NAMALWA (cell line): ENCODE measurements at regions not wholly inside any gene's neighbourhood (a gene's known extent, or its start where the extent isn't known, plus 50 kb on each side); places are given as distances from the start of the nearest gene placed in this dataset.

Experiments used
- DNase-seq: peaks from one replicate; pipeline ENCODE4 v3.0.0-alpha.2; 2015; ENCODE audit warnings: low spot score

- no peak for DNase-seq
Observed at GRCh38 chr7:136807598-136807997, 60.9 kb upstream of the CHRM2 start.

GRCh38 chr7:136803028-136803427 is 65.4 kb upstream of the CHRM2 start:
- DNase-seq: no peak

- no peak for DNase-seq
Observed at GRCh38 chr7:136783934-136784333, 84.5 kb upstream of the CHRM2 start.

DNA sequence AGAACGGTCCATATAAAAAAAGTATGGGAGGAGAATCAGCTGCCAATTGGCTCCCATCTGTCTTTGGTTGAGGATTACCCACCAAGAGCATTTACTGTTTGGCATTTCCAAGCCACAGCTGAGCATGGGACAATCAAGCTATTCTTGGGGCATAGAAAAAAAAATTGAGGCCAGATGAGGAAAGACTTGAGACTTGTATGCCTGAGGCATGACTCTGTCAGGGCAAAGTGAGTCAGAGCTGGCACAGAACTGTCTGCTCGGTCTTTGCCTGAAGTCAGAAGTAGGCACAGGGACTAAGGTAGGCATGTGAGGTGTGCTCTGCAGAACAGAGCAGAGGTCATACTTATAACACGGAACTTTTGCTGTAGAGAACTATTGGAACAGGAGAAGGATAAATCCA is 126.5 kb upstream of the CHRM2 start:
- DNase-seq: no peak

DNA sequence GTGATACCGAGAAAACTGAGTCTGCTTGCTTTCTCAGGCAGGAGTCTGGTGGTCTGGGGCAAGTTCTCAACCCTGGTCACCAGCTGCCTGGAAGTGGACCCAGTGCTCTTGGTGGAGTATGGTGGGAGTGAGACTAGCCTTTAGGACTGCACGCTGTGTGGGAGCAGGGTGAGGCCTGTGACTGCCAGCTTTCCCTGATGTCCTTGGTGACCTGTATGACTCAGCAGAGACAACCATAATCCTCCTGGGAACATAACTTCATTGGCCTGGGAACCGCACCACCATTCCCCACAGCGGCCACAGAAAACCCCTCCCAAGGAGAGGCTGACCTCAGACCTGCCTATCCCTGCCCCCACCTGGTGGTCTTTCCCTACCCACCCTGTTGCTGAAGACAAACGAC is 139.5 kb upstream of the CHRM2 start:
- no peak for DNase-seq

DNA sequence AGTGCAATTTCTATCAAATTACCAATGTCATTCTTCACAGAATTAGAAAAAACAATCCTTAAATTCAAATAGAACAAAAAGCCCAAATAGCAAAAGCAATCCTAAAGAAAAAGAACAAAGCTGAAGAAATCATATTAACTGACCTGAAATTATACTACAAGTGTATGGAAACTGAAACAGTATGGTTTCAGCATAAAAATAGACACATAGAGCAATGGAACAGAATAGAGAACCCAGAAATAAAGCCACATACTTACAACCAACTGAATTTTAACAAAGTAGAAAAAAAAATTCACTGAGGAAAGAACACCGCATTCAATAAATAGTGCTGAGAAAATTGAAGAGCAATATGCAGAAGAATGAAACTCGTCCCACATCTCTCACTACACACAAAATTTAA is 142.0 kb upstream of the CHRM2 start:
- no peak for DNase-seq

GRCh38 chr7:136717910-136718557 is 150.4 kb upstream of the CHRM2 start:
- no peak for DNase-seq

DNA sequence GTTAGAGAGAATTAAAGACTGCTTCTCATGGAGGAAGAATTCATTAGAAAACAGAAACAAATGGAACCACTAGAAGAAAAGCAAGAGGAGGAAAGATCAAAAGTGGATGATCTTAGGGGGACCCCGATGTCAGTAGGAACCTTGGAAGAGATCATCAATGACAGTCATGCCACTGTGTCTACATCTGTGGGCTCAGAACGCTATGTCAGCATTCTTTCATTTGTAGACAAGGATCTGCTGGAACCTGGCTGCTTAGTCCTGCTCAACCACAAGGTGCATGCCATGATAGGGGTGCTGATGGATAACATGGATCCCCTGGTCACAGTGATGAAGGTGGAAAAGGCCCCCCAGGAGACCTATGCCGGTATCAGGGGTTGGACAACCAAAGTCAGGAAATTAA is 154.4 kb upstream of the CHRM2 start:
- no peak for DNase-seq

- DNase-seq: no peak
Observed at GRCh38 chr7:136710751-136711150, 157.7 kb upstream of the CHRM2 start.

DNA sequence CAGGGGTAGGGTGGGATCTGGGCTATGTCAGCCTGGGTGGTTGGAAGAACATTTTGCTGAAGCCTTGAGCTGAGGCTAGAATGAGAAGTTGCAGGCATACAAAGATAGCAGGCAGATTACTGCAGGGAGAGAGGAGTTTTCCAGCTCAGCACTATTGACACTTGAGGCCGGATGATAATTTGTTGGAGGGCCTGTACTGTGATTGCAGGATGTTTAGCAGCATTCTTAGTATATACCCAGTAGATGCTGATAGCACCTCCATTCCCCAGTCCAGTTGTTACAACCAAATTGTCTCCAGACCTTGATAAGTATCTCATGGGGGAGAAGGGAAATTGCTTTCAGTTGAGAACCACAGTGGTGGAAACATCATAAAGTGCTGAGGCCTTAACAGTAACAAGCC is 158.6 kb upstream of the CHRM2 start:
- no peak for DNase-seq

- no peak for DNase-seq
Observed at GRCh38 chr7:136702913-136703312, 165.5 kb upstream of the CHRM2 start.

- DNase-seq: no peak
Observed at GRCh38 chr7:136698977-136699376, 169.5 kb upstream of the CHRM2 start.

- DNase-seq: no peak
Observed at GRCh38 chr7:136698231-136698630, 170.2 kb upstream of the CHRM2 start.

DNA sequence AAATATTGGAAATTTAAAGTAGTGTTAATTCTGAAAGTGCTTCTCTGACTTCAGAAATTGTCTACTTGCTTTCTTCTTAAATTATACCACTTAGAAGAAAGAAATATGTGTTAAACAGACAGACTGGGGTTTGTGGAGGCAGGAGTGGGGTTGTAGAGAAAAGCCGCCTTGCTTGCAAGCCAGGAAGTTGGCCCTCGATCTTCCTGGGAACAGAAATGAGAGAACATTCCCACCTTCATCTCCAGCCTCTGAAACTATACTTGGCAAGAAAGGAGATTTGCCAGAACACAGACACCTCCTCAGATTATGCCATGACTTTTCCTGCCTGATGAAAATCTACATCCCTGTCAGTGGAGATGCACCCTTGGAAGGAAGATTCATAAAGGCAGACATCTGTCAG is 171.2 kb upstream of the CHRM2 start:
- DNase-seq: no peak

DNA sequence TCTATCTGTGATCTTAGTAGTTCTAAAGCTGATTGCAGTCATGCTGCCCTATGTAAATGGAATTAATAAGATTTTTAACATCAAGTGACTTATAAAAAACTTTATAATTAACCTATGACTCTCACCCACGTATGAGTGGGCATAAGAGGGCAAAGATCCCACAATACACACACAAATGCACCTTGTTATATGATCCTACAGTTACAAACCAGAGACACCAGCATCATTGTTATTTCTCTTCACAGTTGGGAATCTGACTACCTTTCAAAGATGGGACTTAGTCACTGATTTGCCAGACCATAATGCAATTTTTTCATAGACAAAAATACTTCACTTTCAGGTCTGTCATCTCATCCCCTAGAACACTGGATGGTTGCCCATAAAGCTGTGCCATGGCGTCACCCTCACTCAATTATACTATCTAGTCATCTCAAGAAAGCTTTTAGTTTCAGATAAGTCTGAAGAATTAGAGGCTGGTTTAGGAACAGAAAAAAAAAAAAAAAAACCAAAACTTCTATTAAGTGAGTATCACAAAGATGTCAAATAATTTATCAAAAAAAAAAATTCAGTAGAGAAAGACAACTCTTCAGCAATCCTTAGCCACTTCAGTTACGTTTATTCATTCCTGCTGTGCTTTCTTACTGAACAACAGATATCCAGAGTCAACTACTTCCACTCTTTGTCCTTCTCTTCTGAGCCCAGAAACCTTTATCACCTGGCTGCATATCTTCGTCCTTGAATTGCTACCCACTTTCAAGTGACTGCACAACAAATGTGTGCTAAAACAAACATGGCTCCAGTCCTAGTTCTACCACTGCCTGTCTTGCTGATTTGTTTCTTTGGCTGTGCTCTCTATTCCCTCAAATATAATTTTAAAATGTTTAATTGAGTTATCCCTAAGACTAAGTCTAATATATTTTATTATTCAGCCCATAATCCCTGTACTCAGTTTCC is 175.0 kb upstream of the CHRM2 start:
- no peak for DNase-seq

DNA sequence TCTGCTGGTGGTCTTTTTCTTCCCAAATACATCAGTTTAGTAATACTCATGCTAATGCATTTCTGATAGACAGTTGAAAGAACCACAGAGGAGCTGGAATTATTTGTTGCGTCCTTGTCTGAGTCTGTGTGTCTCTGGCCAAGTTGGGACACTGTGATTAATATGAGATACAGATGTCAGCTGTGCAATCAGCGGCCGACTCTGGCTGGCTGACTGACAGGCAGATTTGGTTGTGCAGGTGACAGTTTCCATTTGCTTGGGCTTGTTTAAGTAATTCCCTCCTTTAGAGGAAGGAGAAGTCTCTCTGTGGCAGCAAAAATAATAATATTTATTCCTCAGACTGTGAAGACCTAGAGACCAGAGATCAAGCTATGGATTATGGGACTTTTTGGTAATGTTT is 176.2 kb upstream of the CHRM2 start:
- no peak for DNase-seq

- DNase-seq: no peak
Observed at GRCh38 chr7:136688601-136689000, 179.9 kb upstream of the CHRM2 start.

- DNase-seq: peak; percentile 60
Observed at GRCh38 chr7:136687693-136688322, 180.6 kb upstream of the CHRM2 start.

DNA sequence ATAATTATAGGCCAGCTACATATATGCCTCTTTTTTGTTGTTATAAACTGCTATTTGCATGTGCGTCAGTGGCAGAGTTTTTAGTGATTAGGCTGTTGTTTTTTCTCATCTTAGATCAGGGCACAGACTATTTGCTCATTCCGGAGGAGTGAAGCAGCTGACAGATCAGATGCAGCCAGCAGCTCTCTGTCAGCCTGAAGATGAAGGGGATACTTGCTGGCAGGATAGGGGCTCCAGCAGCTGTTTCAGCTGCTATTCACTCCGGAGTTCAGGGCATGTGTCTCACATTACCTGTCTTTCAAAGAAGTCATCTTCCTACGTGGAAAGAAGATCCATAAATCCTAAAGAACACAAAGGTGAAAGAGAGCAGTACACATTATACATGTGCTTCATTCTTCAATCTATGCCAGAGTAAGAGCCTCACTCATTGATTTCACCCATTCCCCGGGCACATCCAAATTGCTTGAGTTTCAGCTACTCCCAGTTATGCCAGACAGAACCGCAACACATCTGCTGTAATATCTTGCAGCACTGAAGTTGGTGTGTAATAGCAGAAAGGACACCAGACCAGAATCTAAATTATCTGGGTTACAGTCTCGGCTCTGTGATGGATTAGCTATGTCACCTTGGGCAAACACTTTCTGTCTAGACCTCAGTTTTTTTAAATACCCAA is 182.8 kb upstream of the CHRM2 start:
- no peak for DNase-seq

DNA sequence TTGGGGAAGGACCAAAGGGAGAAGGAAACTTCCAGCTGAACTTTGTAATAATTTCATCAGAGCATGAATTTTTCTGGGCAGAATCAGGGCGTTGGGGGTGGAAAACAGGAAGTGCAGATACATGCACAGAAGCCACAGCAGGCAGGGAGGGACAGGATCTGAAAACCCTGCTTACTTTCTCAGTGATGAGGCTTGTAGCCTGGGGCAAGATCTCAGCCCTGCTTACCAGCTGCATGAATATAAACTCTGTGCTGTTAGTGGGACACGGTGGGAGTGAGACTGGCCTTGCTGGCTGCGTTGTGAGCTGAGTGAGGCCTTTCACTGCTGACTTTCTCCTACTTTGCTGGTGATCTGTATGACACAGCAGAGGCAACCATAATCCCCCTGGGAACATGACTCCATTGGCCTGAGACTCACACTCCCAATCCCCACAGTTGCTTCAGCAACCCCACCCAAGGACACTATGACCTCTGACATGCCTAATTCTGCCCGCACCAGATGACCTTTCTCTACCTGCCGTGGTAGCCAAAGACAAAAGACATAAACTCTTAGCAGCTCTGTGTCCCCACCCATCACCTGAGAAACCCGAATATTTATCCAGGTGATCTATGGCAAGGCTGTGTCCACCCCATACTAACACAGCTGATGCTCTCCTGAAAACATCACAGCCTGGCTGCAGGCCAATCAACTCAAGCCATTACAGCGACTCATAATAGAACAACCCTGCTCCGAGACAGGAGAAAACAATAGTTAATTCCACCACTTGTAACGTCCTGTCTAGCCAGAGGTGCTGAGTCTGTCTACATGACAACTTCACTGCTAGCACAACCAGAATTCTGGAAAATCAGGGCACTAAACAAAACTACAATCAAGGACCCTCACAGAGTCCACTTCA is 190.7 kb upstream of the CHRM2 start:
- DNase-seq: no peak

DNA sequence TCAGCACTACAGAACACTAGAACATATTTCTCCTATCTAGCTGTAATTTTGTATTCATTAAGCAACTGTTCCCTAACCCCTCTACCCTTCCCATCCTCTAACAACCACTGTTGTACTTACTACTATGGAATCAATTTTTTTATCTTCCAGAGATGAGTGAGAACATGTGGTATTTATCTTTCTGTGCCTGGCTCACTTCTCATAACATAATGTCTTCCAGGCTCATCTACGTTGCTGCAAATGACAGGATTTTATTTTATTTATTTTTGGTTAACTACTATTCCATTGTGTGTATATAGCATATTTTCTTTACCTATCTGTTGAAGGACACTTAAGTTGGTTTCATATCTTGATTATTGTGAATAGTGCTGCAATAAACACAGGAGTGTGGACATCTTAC is 200.9 kb upstream of the CHRM2 start:
- DNase-seq: no peak
